GM12864 (cell line): ENCODE measurements at regions not wholly inside any gene's neighbourhood (a gene's known extent, or its start where the extent isn't known, plus 50 kb on each side); places are given as distances from the start of the nearest gene placed in this dataset.

ENCODE experiments used
- DNase-seq: peaks from one replicate; pipeline ENCODE4 v3.0.0-alpha.2; 2011; ENCODE audit warnings: low read depth
- H3K4me3 ChIP-seq: 2 replicates; pipeline ENCODE4 v1.5.1; 2011; ENCODE audit warnings: mild to moderate bottlenecking, low read depth, low read length, control low read depth
- TF ChIP-seq, protein P1 (sequence below): IDR thresholded peaks from 2 replicates; pipeline ENCODE4 v1.5.1; 2011; ENCODE audit warnings: low read depth, mild to moderate bottlenecking, moderate library complexity, low read length, control low read depth, inconsistent platforms; ENCODE audit errors: missing control alignments

DNA sequence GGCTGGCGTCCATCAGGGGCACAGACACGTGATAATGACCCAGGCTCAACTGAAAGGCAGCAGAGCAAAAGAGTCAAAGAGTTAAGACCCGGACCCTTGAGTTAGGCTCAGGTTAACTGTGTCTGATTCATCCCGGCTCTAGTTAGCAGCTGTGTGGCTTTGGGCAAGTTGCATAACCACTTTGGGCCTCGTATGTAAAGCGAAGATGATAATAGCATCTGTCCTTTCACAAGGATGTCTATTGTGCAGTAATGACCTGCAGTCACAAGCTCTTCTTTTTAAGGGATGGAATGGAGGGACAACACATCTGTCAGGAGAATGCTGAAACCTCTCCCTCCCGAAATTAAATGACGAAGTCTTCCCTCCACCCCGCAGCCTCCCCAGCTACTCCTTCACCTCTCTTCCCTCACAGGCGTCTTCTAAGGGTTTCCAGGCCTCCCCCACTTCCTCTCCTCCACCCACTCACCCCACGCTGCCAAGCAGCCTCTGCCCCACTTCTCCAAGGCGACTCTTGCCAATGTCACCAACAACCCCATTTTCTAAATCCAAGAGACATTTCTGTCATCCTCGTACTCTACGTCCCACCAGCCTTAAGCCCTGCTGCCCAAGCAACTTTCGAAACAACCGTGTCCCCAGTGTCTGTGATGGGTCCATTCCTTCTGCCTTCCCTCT is 135.1 kb upstream of the ID2 start:
- H3K4me3 ChIP-seq, result no peak overlapping the region
- no peak for DNase-seq
- TF ChIP-seq, protein P1, sequence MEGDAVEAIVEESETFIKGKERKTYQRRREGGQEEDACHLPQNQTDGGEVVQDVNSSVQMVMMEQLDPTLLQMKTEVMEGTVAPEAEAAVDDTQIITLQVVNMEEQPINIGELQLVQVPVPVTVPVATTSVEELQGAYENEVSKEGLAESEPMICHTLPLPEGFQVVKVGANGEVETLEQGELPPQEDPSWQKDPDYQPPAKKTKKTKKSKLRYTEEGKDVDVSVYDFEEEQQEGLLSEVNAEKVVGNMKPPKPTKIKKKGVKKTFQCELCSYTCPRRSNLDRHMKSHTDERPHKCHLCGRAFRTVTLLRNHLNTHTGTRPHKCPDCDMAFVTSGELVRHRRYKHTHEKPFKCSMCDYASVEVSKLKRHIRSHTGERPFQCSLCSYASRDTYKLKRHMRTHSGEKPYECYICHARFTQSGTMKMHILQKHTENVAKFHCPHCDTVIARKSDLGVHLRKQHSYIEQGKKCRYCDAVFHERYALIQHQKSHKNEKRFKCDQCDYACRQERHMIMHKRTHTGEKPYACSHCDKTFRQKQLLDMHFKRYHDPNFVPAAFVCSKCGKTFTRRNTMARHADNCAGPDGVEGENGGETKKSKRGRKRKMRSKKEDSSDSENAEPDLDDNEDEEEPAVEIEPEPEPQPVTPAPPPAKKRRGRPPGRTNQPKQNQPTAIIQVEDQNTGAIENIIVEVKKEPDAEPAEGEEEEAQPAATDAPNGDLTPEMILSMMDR, result no peak

DNA sequence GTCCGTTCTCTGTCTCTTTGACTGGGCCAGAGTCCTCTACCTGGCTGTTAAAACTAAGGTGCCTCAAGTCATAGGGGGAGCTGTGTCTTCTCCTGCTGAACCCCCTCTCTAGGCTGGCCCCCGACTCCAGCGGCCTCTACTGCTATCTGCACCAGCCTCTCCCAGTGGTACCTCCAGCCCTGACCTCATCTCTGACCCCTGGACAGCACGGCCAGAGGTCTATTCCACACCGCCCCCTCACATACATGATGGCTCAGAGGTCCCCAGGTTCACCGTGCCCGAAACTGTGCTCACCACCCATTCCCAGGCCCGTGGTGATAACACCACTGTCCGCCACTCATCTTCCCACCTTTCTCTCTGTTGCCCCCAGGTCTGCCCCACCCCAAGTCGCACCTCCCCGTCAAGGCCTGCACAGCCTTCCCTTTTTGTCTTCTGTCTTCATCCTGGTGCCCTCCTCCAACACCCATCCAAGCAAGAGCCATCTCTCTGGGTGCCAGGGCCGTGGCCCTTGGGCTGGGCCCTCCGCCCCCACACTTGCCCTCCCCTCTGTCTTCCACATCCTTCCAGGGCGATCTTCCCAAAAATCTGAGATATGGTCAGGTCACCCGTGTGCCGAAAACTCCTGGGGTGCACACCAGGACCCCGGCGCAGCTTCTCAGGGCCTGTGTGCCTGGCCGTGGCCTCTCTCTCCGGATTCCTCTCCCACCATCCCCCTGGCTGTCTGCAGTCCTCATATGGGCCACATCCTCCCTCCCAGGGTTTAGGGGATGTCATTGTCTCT is 134.4 kb upstream of the ID2 start:
- TF ChIP-seq, protein P1, result no peak
- H3K4me3 ChIP-seq, result no peak overlapping the region
- no peak for DNase-seq

DNA sequence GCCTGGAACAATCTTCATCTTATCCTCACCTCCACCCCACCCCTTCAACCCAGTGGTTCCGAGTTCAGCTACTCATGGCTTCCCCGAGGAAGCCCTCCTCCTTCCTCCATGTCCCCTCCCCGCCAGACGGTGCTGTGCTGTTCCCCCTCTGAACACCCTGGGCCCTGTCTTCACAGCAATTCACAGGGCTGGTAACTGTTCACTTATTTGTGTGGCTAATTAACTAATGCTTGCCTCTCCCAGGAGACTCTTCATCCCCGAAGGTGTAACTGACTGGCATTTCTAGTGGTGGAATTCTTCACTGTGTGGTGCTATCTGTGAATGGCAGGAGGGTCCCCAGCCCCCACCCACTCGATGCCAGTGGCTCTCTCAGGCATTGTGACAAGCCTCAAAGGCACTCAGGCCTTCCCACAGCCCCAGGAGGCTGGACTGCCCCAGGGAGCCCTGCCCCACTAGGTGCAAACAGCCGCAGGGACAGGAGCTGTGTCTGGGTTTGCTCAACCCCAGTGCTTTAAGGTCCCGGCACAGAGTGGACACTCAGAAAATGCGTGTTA is 133.7 kb upstream of the ID2 start:
- no peak for DNase-seq

DNA sequence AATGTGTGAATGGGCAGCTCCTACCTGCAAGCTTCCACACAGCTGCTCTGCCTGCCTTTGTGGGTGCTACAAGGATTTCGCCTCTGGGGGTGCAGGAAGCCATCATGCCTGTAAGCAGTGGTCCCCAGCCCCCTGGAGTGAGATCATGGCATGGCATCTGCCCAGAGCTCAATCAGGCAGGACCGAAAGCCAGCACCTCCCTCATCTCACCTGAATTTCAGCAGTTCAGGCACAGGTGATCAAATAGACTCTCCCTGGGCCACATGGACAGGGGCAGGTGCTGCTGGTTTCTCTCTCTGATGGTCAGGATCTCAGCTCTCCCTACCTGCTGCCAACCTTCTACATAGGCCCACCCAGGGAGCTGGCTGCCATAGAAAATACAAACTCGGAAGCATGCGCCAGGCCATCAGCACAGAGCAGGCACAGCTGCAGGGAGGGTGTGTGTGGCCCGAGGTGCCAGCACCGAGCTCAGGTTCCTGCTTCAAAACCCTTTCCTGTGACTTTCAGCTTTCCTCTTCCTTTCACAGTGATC is 133.2 kb upstream of the ID2 start:
- DNase-seq, result no peak
- H3K4me3 ChIP-seq, result no peak overlapping the region
- TF ChIP-seq, protein P1, result no peak

More for the DNA sequence above, 133.7 kb upstream of the ID2 start:
- TF ChIP-seq, protein P1, result no peak
- no peak overlapping the region for H3K4me3 ChIP-seq

DNA sequence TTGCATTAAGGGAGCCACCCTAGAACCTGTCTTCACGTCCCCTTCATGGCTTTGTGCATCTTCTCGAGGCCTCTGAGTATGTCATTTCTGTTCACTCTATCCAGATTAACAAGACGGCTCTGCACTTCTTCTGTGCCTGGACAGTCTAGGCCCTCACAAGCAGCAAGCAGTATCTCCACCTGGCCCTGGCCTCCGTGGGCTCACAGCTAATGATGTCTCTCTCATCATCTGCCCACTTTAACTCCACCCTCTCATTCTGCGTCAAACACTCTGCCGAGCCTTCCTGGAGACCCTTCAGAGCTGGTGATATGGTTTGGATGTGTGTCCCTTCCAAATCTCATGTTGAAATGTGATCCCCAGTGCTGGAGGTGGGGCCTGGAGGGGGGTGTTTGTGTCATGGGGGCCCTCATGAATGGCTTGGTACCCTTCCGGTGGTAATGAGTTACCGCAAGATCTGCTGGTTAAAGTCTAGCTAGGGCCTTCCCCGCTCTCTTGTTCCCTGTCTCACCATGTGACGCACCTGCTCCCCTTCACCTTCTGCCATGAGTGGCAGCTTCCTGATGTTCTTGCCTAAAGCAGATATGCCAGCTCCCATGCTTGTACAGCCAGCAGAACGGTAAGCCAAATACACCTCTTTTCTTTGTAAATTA is 132.5 kb upstream of the ID2 start:
- H3K4me3 ChIP-seq, result no peak overlapping the region
- DNase-seq, result no peak
- TF ChIP-seq, protein P1, result no peak

DNA sequence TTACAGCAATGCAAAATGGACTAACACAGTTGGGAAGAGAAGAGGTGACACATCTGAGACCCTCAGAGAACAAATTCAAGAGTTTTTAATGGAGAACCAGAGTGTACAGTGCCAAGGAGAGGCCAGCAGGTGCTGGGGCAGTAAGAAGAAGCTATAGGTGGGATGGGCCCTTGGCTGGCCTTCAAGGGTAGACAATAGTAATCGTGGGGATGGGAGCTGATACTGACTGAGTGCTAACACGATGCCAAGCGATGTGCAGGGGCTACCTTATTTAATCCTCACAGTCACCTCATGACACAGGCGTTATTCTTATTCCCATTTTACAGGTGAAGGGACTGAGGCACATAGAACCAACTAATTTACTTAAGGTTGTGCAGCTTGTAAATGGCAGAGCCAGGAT is 131.9 kb upstream of the ID2 start:
- DNase-seq, result no peak
- TF ChIP-seq, protein P1, result no peak
- no peak overlapping the region for H3K4me3 ChIP-seq
